H1 (cell line): ENCODE measurements at regions not wholly inside any gene's neighbourhood (a gene's known extent, or its start where the extent isn't known, plus 50 kb on each side); places are given as distances from the start of the nearest gene placed in this dataset.

ENCODE experiments used
- BRCA1 ChIP-seq: IDR thresholded peaks from 2 replicates; pipeline ENCODE4 v1.6.1; 2012; ENCODE audit warnings: low read depth, low read length, improper control_type of control experiment
- EGR1 ChIP-seq: IDR thresholded peaks from 2 replicates; pipeline ENCODE4 v1.6.1; 2011; ENCODE audit warnings: low read depth, low read length, borderline replicate concordance
- JUND ChIP-seq: IDR thresholded peaks from 2 replicates; pipeline ENCODE4 v1.6.1; 2011; ENCODE audit warnings: mild to moderate bottlenecking, improper control_type of control experiment, low read length
- POU5F1 ChIP-seq: IDR thresholded peaks from 2 replicates; pipeline ENCODE4 v1.6.1; 2011; ENCODE audit warnings: low read depth, mild to moderate bottlenecking, low read length, moderate library complexity
- SP4 ChIP-seq: IDR thresholded peaks from 2 replicates; pipeline ENCODE4 v1.6.1; 2012; ENCODE audit warnings: low read length, inconsistent platforms
- TEAD4 ChIP-seq: IDR thresholded peaks from 2 replicates; pipeline ENCODE4 v1.6.1; 2012; ENCODE audit warnings: low read depth, low read length, inconsistent platforms, mixed read lengths
- TF ChIP-seq, protein P1 (sequence below): fragments of 300-600 bp; sonication (generic); IDR thresholded peaks from 2 replicates; pipeline ENCODE4 v1.7.1; 2012; ENCODE audit warnings: low read length, moderate library complexity, mild to moderate bottlenecking, inconsistent platforms; ENCODE audit not compliant: insufficient replicate concordance
- TF ChIP-seq, protein P2 (sequence below): IDR thresholded peaks from 2 replicates; pipeline ENCODE4 v1.6.1; 2011; ENCODE audit warnings: low read length, improper control_type of control experiment

DNA sequence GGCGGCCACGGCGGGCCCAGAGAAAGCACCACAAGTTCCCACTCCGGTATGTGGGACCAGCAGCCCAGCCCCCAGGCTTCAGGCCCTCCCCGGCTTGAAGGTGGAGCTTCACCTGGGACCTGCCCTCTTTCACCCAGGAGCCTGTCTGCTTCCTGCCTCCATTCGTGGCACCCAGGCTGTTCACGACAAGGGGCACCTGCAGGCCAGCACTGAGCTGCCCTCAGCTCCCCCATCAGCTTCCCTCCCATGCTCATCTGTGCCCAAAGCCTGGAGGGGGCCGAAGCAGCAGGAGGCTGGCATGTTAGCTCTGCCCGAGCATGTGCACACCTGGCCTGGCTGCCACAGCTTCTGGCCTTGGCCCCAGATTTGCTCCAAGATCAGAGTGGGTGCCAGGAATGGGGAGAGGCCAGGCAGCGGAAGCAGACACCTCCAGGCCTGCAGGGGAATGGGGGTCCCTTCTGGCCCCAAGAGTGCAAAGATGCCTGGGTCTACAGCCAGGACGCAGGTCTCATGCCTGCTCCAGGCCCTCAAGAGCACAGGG is 312.4 kb upstream of the SYT4 start (continued):
- TF ChIP-seq, protein P1, sequence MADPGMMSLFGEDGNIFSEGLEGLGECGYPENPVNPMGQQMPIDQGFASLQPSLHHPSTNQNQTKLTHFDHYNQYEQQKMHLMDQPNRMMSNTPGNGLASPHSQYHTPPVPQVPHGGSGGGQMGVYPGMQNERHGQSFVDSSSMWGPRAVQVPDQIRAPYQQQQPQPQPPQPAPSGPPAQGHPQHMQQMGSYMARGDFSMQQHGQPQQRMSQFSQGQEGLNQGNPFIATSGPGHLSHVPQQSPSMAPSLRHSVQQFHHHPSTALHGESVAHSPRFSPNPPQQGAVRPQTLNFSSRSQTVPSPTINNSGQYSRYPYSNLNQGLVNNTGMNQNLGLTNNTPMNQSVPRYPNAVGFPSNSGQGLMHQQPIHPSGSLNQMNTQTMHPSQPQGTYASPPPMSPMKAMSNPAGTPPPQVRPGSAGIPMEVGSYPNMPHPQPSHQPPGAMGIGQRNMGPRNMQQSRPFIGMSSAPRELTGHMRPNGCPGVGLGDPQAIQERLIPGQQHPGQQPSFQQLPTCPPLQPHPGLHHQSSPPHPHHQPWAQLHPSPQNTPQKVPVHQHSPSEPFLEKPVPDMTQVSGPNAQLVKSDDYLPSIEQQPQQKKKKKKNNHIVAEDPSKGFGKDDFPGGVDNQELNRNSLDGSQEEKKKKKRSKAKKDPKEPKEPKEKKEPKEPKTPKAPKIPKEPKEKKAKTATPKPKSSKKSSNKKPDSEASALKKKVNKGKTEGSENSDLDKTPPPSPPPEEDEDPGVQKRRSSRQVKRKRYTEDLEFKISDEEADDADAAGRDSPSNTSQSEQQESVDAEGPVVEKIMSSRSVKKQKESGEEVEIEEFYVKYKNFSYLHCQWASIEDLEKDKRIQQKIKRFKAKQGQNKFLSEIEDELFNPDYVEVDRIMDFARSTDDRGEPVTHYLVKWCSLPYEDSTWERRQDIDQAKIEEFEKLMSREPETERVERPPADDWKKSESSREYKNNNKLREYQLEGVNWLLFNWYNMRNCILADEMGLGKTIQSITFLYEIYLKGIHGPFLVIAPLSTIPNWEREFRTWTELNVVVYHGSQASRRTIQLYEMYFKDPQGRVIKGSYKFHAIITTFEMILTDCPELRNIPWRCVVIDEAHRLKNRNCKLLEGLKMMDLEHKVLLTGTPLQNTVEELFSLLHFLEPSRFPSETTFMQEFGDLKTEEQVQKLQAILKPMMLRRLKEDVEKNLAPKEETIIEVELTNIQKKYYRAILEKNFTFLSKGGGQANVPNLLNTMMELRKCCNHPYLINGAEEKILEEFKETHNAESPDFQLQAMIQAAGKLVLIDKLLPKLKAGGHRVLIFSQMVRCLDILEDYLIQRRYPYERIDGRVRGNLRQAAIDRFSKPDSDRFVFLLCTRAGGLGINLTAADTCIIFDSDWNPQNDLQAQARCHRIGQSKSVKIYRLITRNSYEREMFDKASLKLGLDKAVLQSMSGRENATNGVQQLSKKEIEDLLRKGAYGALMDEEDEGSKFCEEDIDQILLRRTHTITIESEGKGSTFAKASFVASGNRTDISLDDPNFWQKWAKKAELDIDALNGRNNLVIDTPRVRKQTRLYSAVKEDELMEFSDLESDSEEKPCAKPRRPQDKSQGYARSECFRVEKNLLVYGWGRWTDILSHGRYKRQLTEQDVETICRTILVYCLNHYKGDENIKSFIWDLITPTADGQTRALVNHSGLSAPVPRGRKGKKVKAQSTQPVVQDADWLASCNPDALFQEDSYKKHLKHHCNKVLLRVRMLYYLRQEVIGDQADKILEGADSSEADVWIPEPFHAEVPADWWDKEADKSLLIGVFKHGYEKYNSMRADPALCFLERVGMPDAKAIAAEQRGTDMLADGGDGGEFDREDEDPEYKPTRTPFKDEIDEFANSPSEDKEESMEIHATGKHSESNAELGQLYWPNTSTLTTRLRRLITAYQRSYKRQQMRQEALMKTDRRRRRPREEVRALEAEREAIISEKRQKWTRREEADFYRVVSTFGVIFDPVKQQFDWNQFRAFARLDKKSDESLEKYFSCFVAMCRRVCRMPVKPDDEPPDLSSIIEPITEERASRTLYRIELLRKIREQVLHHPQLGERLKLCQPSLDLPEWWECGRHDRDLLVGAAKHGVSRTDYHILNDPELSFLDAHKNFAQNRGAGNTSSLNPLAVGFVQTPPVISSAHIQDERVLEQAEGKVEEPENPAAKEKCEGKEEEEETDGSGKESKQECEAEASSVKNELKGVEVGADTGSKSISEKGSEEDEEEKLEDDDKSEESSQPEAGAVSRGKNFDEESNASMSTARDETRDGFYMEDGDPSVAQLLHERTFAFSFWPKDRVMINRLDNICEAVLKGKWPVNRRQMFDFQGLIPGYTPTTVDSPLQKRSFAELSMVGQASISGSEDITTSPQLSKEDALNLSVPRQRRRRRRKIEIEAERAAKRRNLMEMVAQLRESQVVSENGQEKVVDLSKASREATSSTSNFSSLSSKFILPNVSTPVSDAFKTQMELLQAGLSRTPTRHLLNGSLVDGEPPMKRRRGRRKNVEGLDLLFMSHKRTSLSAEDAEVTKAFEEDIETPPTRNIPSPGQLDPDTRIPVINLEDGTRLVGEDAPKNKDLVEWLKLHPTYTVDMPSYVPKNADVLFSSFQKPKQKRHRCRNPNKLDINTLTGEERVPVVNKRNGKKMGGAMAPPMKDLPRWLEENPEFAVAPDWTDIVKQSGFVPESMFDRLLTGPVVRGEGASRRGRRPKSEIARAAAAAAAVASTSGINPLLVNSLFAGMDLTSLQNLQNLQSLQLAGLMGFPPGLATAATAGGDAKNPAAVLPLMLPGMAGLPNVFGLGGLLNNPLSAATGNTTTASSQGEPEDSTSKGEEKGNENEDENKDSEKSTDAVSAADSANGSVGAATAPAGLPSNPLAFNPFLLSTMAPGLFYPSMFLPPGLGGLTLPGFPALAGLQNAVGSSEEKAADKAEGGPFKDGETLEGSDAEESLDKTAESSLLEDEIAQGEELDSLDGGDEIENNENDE, result no peak
- TF ChIP-seq TEAD4 (no peak), EGR1 (no peak), SP4 (no peak), POU5F1 (no peak), BRCA1 (no peak), JUND (no peak)
- TF ChIP-seq, protein P2, sequence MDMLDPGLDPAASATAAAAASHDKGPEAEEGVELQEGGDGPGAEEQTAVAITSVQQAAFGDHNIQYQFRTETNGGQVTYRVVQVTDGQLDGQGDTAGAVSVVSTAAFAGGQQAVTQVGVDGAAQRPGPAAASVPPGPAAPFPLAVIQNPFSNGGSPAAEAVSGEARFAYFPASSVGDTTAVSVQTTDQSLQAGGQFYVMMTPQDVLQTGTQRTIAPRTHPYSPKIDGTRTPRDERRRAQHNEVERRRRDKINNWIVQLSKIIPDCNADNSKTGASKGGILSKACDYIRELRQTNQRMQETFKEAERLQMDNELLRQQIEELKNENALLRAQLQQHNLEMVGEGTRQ, result no peak
